Stimulated activated CD4-positive, alpha-beta T cell treated with anti-CD3 and anti-CD28 coated beads, TNF-alpha, amount 100 ng/mL, for 1 hour (primary cell): ENCODE measurements at regions not wholly inside any gene's neighbourhood (a gene's known extent, or its start where the extent isn't known, plus 50 kb on each side); places are given as distances from the start of the nearest gene placed in this dataset.
"Not testable (repeated sequence)": the region's sequence is repeated elsewhere in the genome, so short reads cannot be mapped to it uniquely, and the experiment has no call there.

Experiments
- DNase-seq, 3 donors: peaks; one replicate each; pipeline ENCODE4 v3.0.0-alpha.2; 2020; ENCODE audit warnings: low read depth in 3 of 3, low spot score in 1 of 3

GRCh38 chr1:148386617-148387016 is 96.5 kb downstream of the PPIAL4G start:
- DNase-seq = no peak

- not testable (repeated sequence) for DNase-seq
Measured at GRCh38 chr1:148386031-148386398, 97.1 kb downstream of the PPIAL4G start.

GRCh38 chr1:148385371-148386030 is 97.6 kb downstream of the PPIAL4G start:
- no peak for DNase-seq

DNA sequence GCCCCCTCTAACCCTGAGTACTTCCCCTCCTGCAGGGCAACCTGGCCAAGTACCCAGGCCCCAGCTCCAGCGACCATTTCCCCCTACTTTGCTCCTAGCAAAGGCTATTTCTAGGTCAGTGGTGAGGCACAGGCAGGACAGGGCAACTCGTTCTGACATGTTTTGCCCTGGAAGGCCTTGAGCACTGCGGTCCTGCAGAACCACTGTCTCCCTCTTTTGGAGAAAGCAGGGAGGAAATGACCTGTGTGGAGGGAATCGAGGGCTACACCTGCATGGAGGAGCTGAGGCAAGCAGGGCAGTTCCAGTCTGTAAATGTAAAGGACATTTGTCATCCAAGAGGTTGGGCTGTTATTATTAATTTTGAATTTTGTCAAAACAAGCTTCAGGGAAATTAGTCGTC is 99.1 kb downstream of the PPIAL4G start:
- no peak for DNase-seq

GRCh38 chr1:148379697-148380096 is 103.4 kb downstream of the PPIAL4G start:
- no peak for DNase-seq

DNA sequence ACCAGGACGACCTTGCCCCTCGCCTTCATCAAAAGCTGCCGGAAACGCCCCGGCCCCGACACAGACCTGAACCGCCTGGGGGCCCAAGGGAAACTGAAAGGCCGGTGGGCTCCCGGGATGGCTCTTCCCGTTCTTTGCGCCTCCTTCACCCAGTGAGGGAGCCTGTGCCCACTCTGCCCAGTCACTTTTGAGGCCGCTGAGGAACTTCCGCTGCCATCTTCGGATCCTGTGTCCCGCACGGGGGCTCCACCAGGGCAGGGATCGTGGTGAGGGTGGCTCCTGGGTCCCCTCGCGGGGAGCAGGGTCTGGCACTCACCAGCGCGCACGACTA is 104.0 kb downstream of the PPIAL4G start:
- DNase-seq = no peak

GRCh38 chr1:148377992-148378391 is 105.1 kb downstream of the PPIAL4G start:
- not testable (repeated sequence) for DNase-seq

DNA sequence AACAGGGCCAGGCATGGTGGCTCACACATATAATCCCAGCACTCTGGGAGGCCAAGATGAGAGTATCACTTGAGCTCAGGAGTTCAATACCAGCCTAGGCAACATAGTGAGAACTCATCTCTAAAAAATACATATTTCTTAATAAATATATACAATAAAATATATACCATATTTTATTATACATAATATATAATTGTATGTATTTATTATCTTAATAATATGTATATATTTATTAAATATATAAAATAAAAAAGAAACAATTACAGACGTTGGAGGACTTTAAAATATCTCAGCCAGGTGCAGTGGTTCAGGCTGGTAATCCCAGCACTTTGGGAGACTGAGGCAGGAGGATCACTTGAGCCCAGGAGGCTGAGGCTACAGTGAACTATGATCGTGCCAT is 106.1 kb downstream of the PPIAL4G start:
- not testable (repeated sequence) for DNase-seq

DNA sequence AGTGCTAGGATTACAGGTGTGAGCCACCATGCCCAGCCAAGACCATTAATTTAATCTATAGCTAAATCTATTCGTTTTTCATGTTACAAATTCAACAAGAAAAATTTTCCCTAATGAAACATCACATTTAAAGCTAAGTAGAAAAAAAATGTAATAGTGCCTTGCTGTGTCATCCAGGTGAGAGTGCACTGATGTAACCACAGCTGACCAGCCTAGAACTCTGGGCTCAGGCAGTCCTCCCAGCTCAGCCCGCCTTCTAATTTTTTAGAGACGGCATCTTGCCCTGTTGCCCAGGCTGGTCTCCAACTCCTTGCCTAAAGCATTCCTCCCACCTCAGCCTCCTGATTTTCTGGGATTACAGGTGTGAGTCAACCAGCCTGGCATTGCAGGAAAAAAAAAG is 109.0 kb downstream of the PPIAL4G start:
- DNase-seq = no peak

DNA sequence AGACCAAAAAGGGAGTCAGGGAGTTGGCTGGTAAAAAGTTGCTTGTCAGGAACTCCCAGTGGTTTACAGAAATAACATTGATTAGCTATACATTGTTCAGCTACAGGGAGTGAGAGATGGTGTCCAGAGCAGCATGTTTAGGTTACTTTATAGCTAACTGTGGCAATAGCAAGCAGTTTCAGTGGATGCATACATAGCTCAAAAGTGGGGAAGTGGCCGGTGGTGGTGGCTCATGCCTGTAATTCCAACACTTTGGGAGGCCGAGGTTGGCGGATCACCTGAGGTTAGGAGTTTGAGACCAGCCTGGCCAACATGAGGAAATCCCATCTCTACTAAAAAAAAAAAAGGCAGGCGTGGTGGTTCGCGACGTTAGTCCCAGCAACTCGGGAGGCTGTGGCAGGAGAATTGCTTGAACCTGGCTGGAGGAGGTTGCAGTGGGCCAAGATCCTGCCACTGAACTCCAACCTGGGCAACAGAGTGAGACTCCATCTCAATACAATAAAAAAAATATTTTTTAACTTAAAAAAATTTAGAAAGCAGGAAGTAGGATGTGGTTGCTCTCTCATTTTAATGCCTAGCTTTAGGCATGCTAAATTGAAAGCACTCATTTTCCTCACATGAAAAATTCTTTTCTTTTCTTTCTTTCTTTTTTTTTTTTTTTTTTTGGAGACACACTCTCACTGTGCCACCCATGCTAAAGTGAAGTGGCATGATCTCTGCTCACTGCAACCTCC is 109.7 kb downstream of the PPIAL4G start:
- DNase-seq = no peak

- peak in 2 of 3 donors; percentile 30 to 38 for DNase-seq
Measured at GRCh38 chr1:148372731-148373130, 110.4 kb downstream of the PPIAL4G start.

DNA sequence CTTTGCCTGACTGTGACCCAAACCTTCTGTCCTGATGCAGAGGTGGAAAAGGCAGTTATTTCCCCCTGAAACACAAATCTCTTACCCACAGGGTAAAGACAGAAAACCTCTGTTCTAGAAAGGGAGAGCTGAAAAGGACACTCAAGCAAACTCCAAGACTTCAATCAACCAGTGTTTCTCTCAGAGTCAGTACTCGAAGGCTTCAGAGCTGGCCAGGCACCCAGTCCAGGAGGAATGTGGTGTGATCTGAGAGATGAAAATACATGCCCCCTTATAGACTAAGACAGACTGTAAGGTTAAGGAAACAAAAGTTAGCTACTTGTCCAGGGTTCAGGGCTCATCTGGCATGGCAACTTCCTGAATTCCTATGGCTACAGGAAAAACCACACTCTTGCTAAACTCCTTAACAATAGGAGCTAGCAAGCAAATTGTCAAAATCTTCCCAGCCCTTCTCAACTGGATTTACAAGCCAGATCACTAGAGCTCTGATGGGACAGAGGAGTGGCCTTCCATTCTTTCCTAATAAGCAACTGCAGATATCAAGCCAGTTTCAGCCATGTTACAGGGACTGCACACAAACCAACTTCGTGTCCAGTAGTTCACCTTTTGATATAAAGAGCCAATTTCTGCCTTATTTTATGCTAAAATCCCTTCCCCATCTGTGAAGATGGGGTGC is 110.9 kb downstream of the PPIAL4G start:
- DNase-seq = not testable (repeated sequence)

DNA sequence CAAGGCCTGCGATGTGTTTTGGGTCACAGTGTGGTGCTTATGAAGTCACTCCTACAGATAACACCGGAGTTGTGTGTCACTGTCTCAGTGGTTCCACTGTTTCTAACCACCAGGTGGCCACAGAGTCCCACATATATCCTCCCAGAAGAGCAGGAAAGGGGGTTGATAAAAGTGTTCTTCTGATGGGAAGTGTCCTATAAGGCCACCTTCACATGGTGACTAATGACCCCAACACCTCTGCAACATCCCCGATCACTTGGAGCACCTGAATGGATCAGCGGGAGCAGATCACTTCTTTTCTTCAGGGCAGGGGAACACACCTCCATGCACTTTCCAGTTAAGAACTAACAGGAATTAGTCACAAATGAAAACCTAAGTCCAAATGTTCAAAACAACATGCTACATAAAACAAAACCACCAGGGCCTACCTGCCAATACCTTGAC is 111.5 kb downstream of the PPIAL4G start:
- peak; percentile 25 to 44 (median 43) for DNase-seq

DNA sequence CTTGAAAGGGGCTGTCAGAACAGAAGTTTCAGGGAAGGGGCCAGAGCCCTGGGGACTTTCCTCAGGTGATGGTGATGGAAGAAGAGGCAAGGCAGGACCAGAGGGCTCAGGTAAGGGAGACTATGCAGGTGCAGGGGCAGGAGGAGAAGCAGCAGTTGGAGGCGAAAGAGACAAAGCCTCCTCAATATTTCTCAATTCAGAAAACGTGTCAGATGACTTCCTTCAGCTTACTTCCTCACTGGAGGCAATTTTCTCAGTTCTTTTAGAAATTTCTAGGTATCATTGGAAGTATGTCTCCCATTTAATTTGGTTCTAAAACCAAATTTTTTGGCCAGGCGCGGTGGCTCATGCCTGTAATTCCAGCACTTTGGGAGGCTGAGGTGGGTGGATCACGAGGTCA is 112.4 kb downstream of the PPIAL4G start:
- not testable (repeated sequence) for DNase-seq

DNA sequence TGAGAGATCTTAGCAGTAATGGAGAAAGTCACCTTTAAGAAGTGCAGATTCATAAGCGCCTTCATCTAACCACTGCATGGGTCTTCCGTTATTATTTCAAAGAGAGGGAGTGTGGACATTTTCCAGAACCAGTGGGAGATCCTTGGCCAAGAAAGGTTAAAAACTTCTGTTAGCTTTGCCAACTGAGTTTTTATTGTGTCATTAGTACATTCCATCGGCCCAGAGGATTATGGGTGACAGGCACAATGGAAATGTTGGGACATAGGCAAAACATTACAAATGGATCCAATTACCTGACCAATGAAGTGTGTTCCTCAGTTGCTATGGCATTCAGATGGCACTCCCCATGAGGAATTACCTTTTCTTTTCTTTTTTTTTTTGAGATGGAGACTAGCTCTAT is 115.5 kb downstream of the PPIAL4G start:
- DNase-seq = no peak

DNA sequence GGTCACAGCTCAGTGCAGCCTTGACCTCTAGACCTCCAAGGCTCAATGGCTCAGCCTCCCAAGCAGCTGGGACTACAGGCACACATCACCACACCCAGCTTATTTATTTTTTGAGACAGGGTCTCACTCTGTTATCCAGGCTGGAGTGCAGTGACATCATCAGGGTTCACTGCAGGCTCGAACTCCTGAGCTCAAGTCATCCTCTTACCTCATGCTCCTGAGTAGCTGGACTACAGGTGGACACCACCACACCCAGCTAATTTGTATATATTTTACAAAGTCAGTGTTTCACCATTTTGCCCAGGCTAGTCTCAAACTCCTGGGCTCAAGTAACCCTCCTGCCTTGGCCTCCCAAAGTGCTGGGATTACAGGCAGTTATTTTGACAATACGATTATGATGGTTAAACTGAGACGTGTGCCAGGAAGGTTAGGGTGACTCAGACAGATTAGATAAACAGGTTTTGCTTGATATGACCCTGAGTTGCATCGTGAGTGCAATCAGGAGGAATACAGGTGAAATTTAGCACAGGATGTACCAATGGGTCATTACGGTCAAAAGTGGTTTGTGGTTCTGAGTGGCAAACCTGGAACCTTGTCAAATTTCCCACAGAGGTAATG is 116.9 kb downstream of the PPIAL4G start:
- not testable (repeated sequence) for DNase-seq

GRCh38 chr1:148365151-148365550 is 118.0 kb downstream of the PPIAL4G start:
- not testable (repeated sequence) for DNase-seq

DNA sequence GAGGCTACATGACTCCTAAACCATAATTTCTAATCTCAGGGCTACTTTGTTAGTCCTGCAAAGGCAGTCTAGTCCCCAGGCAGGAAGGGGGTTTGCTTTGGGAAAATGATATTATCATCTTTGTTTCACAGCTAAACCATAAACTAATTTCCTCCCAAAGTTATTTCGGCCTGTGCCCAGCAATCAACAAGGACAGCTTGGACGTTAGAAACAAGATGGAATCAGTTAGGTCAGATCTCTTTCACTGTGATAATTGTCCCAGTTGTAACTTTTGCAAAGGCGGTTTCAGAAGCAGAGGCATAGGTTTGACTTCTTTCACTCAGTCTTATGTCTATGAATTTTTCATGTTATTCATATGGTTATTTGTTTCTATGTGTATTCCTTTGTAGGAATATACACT is 119.1 kb downstream of the PPIAL4G start:
- DNase-seq = not testable (repeated sequence)

GRCh38 chr1:148363439-148363810 is 119.7 kb downstream of the PPIAL4G start:
- DNase-seq = no peak

DNA sequence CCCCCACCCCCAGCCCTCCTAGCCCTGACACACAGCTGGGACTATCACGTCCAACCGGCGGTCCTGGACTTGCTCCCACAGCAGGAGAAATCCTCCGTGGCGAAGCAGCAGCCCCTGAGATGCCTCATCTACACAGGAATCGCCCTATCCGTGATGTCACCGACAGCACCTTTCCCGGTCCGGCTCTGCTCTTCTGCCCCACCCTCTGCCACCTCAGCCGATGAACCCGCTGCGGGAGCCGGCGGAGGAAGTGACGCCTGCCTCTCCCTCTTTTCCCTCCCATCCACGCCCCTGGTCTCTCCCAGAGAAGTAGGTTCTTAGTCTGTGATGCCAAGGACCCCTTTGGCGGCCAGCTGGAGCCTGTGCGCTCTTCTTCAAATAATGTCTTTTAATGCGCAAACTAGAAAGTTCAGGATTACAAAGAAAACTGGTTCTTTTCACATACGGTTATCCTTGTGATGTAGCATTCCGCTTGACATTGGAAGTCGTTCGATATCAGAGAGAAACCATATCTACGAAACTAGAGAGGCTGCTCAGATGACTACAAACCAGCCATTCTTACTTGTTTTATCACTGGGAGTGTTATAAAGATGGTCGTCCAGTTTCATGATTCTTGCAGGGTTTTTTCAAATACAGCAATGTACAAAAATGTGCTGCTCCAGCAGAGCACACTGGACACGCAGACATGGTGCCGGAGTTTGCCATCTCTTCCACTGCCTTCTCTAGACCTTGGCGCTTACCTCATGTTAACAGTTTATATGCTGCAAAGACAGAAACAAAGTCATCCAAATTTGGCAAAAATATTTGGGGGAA is 120.3 kb downstream of the PPIAL4G start:
- DNase-seq = peak in 1 of 3 donors; percentile 39

DNA sequence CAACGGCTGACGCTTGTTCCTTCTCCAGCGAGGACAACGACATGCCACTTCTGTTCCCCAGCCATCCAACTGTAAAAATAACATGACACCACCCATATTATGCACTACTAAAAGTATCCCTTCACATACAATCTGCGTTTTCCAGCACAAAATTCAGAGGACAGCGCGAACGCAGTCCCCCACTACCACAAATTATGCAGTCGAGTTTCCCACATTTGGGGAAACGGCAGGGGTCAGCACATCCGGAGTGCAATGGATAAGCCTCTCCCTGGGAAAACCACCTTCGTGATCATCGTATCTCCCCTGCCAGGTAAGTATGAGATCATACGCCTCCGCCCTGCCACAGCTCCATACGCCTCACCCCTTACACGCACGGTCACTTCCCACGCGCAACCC is 120.9 kb downstream of the PPIAL4G start:
- no peak for DNase-seq
